ENCODE measurements at regions not wholly inside any gene's neighbourhood (a gene's known extent, or its start where the extent isn't known, plus 50 kb on each side); places are given as distances from the start of the nearest gene placed in this dataset.
"Not testable (repeated sequence)": the region's sequence is repeated elsewhere in the genome, so short reads cannot be mapped to it uniquely, and the experiment has no call there.

DNA sequence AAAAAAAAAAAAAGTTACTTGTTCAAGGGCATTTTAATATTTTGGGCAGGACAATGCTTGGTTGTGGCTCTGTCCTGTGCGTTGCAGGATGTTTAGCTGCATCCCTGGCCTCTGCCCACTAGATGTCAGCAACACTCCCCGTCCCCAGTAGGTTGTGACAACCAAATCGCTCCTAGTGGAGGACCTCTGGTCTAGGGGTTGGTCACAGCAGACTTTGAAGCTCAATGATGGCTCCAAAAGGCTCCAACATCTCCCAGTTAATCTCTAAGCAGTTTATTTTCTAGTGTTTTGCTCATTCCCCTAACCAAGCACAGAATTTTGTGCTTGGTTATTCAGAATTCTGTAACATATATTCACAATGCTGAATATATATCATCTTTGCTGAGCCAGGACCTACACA, 67.0 kb downstream of the CHRNA1 start:
- DNase-seq: no peak

DNA sequence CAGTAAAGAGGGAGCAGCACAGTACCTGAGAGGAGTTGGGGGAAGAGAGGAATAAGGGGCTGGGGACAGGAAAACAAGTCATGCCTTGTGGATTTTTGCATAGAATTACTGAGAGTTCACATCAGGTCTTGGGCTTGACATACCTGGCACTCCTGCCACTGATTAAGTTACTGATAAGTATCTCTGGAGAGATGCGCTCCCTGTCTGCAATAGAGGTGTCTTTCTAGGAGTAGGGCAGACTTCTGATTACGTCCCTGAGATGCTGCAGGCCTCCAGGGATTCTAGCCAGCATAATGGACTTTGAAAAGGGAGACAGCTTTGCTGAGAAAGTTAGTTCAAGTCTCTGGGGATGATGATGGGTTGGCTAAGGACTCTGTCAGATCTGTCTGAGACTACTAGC, 69.4 kb downstream of the CHRNA1 start:
- DNase-seq: no peak

DNA sequence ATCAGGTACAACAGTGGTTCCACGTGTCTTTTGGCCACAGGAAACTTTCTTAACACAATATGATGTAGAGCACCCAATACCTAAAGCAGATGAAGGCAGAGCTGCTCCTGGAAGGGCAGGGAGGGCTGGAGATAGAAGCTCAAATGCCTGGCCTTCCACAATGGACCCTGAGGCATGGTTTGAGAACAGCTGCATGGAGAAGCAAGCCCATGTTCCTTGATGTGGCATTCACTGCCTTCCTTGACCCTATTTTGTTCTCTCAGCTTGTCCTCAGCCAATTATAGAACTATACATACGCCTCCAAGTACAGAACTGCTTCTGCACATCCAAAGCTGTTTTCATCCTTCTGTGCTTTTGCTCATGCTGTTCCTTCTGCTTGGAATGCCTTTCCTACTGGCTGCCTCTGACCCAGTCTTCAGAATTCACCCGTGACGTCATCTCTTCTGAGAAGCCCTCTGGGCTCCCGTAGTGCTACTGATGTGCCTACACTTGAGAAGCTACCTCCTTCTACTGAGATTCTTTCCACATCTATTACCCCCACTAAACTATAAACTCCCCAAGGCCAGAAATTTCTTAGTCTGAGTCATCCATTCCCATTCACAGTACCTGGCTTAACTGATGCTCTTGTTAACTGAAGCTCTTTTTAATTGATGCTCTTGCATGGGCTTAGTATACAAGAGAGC, 69.9 kb downstream of the CHRNA1 start:
- DNase-seq: no peak

DNA sequence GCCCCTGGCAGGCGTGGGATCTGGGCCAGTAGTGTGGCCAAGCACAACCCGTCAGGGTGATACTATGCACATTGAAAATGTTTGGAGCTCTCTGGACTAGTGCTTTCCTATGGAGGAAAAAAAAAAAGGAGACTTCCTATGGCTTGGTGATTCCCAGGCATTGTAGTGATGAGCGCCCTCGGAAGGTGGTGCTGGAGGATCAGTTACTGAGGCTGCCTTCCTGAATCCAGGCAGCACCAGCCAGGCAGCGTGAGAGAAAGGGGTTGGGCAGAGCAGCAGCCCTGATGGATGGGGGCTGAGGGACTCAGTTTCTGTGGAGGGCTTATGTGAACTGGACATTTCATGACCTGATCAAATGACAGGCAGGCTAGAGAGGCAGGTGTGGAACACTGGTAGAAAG, 70.9 kb downstream of the CHRNA1 start:
- DNase-seq: no peak

DNA sequence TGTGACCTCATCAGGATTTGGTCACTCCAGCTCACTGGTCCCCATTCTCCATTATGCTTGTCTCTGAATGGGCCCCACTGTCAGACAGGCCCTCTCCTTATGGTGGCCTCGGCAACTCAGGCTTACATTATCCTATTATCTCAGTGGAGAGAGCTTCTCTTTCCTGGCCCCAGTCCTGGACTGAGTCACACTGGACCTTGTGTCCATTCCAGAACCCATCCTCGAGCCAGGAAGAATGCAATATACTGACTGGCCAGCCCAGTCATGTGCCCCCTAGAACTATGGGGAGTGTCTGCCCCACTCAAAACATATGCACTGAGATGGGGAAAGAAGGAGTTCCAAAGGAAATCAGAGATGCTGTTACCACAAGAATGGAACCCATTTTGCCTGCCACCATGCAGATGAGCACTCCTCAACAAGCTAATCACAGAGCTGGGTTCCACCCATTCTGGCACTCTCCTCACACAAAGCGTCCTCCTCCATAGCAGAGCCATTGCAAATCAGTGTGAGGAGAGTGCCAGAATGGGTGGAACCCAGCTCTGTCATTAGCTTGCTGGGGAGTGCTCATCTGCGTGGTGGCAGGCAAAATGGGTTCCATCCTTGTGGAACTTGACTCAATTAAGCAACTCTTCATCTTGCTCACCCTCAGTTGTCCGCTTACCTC, 71.9 kb downstream of the CHRNA1 start:
- no peak for DNase-seq

DNA sequence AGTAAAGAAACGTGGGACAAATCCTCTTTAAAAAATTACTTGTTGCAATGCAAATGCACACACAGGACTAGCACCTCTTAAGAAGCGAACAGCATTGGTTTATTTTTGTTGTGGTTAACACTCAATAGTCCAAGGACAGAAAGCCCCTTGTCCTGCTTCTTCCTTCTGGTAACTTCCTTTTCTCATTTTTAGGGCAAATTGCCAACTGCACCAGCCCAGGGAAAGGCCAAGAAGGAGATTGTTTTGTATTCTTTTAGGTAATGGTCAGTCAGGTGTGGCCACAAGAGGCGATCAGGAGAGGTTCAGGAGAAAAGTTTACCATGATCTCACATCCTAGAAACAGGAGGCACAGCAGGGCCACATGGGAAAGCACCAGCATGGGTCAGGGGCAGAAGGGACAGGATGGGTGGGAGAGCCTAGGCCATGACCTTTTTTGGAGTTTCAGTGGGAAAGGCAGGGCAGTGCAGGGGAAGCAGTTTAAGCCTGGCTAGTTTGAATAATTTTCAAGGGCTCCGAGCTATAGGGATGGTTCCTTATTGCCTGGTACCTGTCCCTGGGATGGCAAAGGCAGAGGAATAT, 73.0 kb downstream of the CHRNA1 start:
- no peak for DNase-seq

DNA sequence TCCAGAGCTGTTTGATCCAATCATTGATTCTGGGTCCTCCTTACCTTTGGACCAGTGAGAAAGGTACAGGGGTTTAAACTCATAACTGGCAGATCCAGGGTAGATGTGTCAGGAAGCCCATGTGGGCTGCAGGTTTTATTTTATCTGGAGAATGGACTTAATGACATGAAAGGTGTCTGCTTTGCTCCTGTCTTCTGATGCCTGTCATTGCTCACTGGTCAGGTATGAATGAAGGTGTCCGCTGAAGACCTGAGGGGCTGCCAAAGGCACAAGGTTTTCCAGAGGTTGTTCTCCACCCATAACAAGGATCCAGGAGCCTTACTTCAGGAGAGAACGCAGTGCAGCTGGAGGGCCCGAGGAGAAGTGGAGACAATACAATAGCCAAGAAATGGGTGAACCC, 74.2 kb downstream of the CHRNA1 start:
- no peak for DNase-seq

DNA sequence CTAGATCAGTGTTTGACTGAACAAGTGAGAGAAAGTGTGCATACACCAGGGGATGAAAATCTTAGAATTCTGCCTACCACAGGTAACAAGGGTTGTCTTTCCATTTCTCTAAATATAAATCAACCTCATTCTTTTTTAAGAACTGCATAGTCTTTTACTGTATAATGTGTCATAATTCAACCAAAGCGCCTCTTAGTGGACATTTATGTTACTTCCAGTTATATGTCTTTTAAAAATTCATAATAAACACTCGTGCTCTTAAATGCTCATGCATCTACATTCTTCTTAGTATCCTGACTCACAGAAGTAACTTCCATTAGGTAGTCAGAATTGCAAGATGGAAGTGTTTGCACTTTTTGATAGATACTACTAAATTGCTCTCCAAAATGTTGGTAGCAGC, 76.2 kb downstream of the CHRNA1 start:
- DNase-seq: no peak

DNA sequence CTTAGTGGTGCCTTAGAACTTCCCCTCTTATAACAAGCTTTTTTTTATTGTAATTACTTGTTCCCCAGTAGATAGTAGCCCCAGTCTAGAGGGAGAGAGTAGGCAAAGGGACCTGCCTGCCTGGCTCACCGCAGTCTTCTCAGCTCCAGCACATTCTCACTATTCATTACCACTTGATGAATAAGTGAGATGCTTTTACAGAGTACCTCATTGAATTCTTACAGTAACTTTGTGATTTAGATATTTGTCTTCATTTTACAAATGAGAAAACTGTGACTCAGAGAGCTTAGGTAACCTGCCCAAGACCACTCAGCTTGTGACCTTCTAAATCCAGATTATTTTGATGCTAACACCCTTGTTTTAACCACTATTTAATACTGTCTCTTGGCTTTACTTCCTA, 77.8 kb downstream of the CHRNA1 start:
- no peak for DNase-seq

DNA sequence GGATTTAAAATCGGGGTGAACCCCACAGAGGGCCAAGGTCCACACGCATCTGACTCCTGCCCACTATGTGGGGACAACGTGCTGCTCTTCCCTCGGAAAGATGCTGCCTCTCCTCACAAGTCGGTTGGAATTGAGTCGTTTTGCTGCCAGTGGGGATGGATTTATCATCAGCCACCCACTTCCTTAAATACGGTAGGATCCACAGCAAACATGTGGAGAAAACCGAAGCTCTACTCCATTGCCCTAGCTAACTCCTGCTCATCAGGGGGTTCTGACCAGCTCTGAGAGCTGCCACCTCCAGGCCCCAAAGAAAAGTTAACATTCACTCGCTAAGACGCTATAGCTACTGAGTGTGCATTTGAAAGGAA, 80.9 kb downstream of the CHRNA1 start:
- peak; percentile 45 for DNase-seq

DNA sequence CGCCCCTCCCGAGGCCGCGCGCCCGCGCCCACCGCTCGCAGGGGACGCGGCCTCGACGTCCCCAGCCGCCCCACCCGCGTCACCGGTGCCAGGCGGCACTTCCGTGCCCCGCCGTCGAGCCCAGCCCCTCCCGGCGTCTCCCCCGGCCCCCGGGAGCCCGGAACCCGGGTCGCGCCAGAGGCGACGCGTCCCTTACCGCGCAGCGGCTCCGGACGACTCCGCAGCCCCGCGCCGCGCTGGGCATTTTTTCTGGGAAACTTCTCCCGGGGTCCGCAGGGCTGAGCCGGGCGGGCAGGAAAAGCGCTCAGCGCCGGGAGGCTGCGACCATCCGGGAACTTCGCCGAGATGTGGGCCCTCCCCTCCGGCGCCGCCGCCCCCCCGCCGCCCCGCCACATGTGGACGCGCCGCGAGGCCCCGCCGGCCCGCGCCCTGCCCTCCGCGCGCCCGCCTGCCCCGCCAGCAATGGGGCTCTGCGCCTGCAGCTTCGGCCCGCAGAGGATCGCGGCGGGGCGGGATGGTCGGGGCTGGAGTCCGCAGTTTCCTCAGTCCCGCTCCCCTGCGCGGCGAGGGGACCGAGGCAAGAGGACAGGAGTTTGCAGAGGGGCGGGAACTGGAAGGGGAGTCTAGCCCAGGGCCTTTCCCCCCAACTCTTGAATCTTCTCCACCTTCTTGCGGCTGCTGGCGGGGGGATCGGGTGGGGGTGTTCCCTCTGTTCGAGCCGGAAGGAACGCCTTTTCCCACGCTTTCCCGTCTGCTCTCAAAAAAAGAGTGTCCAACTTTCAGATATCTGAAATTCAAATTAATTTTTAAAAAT, 81.5 kb downstream of the CHRNA1 start:
- peak; percentile 88 for DNase-seq

DNA sequence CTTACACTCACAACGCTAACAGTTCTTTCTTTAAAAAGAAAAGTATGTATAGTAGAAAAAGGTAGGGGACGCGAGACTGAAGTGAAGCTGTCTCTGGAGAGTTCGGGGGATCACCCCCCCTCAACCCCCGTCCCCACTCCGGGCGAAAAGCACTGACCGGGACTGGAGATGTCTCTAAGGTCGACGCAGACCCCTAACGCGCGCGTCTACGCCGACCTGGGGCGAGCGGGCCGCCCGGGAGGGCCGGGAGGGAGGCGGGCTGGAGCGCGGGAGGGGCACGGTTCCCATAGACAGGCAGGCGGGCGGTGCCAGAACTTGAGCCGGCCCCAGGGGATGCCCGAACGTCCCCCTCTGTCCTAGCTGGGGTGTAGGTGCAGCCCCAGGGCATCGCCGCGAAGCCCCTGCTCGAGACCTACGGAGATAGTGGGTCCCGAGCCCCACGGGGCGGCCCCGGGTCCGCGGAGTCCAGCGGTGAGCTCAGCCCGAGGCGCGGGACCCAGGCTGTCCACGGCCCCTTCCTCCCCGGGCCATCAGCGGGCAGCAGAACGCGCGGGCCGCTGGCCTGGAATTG, 82.2 kb downstream of the CHRNA1 start:
- DNase-seq: peak; percentile 62

DNA sequence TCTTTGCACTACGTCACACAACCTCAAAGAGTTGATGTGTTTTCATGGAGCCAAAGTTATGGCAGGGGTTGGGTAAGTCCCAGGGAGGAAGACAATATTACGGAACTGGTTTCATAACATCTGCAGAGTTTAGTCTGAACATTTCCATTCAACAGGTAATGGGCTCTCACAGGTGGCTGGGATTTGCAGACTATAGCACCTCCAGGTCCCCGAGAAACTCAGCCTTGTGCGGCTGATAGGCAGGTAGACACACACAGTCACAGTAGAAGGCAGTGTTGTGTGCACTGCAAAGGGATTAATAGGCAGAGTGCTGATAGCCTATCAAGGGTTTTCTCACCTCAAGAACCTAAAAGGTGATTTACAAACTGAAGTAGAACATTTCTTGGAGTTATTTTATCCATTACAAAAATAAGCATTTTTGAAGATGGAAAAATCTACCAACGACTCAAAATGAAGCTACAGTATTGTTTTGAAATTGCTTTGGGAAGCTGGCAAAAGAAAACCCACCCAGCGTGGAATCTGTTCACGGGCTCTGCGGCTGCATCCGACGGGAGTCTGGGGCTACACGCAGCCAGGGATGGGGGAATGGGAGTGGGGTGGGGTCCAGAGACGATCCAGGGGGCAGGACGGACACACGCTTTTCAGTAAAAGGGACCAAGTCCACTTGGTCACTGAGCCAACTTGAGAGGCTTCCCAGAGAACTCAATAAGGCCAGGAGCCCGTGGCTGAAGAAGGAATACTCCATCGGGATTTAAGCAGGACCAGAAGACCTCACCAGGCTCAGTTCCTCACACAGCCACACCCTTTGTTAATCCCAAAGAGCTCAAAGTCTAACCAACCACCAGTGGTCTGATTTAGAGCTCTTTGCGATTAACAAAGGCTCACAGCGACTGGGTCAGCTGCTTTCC, 82.9 kb downstream of the CHRNA1 start:
- peak; percentile 52 for DNase-seq

DNA sequence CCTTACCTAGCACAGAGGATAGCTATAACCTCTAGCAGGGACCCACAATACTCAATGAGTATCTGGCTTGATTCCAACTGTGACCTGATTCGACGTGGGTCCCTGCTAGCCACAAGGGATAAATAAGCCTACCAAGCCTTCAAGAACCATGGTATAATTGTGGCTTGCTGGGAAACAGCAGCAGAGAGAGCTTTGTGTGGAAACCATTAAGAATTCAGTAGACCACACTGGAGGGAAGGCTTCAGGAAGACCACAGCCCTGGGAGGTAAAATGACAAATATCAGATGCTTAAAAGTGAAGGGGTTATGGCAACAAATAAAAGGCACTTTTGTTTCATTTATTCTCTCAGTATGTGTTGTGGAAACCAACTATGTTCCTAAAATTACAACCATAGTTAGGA, 82.6 kb upstream of the WIPF1 start:
- no peak for DNase-seq

DNA sequence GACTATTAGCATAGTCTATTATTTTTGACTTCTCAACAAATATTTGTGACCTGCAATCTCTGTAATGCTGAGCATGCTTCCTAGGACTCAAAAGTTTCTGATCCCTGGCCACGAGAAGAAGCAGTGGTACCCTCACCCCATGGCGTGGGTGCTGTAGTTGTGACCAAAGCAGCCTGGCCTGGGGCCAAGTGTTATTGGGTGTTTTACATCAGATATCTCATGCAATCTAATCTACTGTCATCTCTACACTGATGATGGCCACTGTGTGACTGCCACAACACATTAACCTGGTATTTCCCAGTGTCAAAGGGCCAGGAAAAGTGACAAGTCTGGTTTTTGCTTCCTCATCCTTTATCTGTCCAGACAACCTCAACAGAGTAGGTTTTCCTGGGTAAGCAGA, 80.8 kb upstream of the WIPF1 start:
- no peak for DNase-seq

DNA sequence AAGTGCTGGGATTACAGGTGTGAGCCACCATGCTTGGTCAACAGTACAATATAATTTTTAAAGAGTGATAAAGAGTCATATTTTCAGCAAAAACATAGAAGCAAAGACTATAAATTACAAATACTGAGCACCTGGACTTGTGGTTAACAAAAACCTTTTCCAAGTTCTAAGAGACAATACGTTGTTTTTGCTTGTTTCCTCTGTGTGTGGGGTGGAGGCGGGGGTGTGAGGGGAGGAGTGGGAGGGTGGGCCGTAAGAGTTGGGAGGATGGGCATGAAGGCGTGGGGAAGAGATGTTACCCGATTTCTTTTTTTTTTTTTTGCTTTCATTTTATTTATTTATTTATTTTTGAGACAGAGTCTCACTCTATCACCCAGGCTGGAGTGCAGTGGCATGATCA, 78.0 kb upstream of the WIPF1 start:
- no peak for DNase-seq

DNA sequence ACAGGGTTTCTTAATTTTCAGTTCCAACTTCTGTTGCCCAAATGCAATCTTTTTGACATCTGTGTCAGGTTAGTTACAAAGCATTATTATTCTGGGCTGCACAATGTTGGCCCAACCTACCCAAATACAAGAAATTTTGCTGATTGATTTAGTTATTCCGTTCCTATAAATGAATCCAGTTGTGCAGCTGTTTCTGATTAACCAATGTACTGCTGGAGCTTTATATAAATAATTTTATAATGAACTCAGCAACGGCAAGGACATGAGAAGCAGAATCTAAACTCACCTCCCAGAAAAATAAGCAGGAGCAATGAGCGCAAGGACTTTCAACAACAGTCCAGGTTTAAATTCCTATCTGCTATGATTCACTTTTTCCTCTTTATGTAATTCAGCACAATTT, 76.3 kb upstream of the WIPF1 start:
- no peak for DNase-seq

DNA sequence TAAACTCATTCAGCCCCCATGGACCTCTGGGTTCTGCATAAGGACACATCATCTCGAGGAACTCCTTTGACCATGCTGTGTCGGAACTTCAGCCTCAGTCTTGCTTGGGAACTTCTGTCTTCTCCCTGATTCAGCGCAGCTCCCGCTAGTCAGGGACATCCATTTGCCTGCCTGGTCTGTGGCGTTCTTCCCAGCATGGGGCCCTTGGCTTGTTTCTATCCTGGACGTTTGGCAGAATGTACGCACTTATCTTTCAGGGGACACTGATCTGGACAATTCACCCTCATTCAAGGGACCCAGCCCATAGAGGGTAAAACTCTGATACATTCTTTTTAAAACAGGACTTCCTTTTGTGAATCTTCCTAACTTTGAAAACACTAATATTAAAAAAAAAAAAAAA, 75.8 kb upstream of the WIPF1 start:
- no peak for DNase-seq

DNA sequence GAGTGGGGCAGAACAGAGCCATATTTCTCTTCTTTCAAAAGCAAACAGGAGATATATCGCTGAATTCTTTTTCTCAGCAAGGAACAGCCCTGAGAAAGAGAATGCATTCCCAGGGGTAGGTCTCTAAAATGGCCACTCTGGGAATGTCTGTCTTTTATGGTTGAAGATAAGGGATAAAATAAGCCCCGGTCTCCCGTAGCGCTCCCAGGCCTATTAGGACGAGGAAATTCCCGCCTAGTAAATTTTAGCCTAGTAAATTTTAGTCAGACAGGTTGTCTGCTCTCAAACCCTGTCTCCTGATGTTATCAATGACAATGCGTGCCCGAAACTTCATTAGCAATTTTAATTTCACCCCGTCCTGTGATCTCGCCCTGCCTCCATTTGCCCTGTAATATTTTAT, 73.9 kb upstream of the WIPF1 start:
- DNase-seq: not testable (repeated sequence)

DNA sequence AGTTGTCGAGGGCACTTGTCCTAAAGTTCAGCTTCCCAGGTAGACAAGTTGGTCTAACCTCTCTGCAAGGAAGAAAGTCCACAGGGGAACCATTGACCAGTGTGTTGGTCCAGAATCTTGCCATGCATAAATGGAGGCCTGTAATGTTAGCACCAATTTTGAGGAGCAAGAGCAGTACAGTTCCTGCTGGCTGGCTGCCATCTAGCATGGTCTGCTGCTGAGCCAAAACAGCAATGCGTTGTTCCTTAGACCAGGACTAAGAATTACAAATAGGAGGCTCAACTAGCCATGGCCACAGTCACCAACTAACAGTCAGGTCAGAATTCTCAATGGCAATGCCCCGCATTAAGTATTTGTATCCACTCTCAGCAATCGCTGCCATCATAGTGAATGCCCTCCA, 72.8 kb upstream of the WIPF1 start:
- DNase-seq: no peak

DNA sequence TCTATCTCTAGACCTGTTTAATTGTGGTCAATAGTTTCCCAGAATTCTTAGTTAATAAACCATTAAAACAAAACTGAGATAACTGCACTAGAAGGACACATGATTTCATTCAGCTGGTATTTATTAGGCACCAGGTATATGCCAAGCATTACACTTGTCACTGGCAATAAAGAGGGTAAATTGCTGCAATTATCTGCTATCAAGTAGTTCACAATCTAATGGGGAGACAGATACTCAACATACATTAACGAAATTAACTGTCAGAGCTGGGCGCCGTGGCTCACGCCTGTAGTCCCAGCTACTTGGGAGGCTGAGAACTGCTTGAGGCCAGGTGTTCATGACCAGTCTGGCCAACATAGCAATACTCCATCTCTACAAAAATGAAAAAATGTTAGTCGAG, 71.7 kb upstream of the WIPF1 start:
- no peak for DNase-seq

DNA sequence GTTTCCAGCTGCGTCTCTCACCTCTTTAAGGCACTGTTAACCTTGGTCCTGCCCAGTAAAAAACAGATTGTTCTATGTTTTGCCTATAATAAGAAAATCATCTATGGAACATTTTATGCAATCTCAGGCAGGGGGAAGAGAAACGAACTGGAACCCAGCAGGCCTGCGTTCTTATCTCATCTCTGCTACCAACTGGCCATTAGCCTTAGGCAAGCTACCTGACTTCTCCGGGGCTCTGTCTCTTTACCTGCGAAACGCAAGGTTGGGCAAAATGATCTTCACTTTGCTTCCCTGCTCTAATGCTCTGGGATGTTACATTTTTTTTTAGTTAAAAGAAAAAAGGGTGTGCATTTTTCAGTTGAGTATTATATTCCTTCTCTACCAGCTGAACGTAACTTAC, 70.5 kb upstream of the WIPF1 start:
- no peak for DNase-seq

All from left hindlimb (tissue), 1 donor.